ENCODE measurements at regions not wholly inside any gene's neighbourhood (a gene's known extent, or its start where the extent isn't known, plus 50 kb on each side); places are given as distances from the start of the nearest gene placed in this dataset.

GRCh38 chr19:31100206-31100590 lies 249.0 kb downstream of the TSHZ3 start:
- TF ChIP-seq CTCF (conservative IDR thresholded peaks at IDR 0.05; ENCODE audit: low read depth in 2 of 2) (no peak), REST (IDR thresholded peaks at IDR 0.05; ENCODE audit: unreplicated experiment) (no peak), EZH2 (IDR thresholded peaks at IDR 0.05; ENCODE audit: low read depth, unreplicated experiment) (no peak), JUNB (IDR thresholded peaks at IDR 0.05; ENCODE audit: unreplicated experiment) (no peak), ZNF462 (CRISPR knock-in tag; IDR thresholded peaks at IDR 0.05) (no peak), POLR2AphosphoS5 (IDR thresholded peaks at IDR 0.05; ENCODE audit: low read depth) (no peak), ETS1 (IDR thresholded peaks at IDR 0.05) (no peak), EZH2phosphoT487 (IDR thresholded peaks at IDR 0.05; ENCODE audit: unreplicated experiment) (no peak), CREB1 (CRISPR knock-in tag; IDR thresholded peaks at IDR 0.05; ENCODE audit: low read depth) (no peak), NANOG (IDR thresholded peaks at IDR 0.05; ENCODE audit: borderline replicate concordance) (no peak), ZNF114 (CRISPR knock-in tag; IDR thresholded peaks at IDR 0.05) (no peak), ZNF331 (CRISPR knock-in tag; IDR thresholded peaks at IDR 0.05; ENCODE audit: low read depth) (no peak), STAT1 (IDR thresholded peaks at IDR 0.05; ENCODE audit: unreplicated experiment) (no peak)
